ENCODE measurements at regions not wholly inside any gene's neighbourhood (a gene's known extent, or its start where the extent isn't known, plus 50 kb on each side); places are given as distances from the start of the nearest gene placed in this dataset.

DNA sequence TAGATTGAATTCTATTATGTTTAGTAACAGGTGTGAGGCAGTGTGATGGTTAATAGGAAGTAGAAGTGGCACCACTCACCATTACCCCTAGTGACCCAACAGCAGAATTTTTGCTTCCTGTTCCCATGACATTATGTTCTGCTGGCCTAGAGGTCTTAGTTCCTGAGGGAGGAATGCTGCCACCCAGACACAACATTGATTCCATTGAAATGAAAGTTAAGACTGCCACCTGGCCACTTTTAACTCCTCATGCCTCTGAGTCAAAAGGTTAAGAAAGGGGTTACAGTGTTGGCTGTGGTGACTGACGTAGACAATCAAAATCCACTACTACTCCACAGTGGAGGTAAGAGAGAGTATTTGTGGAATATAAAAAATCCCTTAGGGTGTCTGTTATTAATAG is 218.9 kb upstream of the NMUR2 start:
- peaks cover 41% of the 10 kb centered on the region for H3K4me1 Mint-ChIP-seq
- H3K9me3 Mint-ChIP-seq, result no peaks in the 10 kb centered on the region
- no peaks in the 10 kb centered on the region for H3K36me3 Mint-ChIP-seq (ENCODE audit: low read depth)
- H3K27ac Mint-ChIP-seq, result no peak overlapping the region
- TF ChIP-seq, protein P1, sequence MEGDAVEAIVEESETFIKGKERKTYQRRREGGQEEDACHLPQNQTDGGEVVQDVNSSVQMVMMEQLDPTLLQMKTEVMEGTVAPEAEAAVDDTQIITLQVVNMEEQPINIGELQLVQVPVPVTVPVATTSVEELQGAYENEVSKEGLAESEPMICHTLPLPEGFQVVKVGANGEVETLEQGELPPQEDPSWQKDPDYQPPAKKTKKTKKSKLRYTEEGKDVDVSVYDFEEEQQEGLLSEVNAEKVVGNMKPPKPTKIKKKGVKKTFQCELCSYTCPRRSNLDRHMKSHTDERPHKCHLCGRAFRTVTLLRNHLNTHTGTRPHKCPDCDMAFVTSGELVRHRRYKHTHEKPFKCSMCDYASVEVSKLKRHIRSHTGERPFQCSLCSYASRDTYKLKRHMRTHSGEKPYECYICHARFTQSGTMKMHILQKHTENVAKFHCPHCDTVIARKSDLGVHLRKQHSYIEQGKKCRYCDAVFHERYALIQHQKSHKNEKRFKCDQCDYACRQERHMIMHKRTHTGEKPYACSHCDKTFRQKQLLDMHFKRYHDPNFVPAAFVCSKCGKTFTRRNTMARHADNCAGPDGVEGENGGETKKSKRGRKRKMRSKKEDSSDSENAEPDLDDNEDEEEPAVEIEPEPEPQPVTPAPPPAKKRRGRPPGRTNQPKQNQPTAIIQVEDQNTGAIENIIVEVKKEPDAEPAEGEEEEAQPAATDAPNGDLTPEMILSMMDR (IDR thresholded peaks at IDR 0.05), result no peak
- no peaks in the 10 kb centered on the region for H3K27me3 Mint-ChIP-seq (ENCODE audit: low read depth, poor library complexity)
- no peak overlapping the region for H3K4me3 Mint-ChIP-seq
- DNase-seq, result no peak

- Mint-ChIP-seq H3K9me3 (no peaks in the 10 kb centered on the region), H3K4me3 (no peak overlapping the region), H3K27me3 (ENCODE audit: low read depth, poor library complexity) (peaks cover 3% of the 10 kb centered on the region), H3K27ac (no peak overlapping the region), H3K36me3 (ENCODE audit: low read depth) (no peaks in the 10 kb centered on the region), H3K4me1 (peaks cover 39% of the 10 kb centered on the region)
- no peak for DNase-seq
- TF ChIP-seq, protein P1 (IDR thresholded peaks at IDR 0.05), result no peak
Observed at GRCh38 chr5:152625696-152626095, 220.6 kb upstream of the NMUR2 start.

DNA sequence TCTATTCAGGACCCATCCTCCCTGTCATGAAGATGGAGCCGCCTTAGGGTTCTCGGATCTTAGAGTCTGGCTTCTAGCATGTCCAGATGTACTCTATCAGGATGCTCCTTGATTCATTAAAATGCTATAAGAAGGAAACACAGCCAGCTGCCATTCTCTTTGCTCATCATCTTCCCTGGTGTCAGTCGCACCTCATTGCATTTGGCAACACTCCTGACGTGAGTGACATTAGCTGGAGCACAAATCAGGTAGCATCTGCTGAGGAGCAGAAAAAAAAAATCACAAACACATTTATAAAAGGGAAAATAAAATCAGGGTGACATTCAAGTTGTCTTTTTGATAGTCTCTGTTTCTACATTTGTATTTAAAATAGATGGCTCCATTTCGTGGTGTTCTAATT is 226.1 kb upstream of the NMUR2 start:
- no peak overlapping the region for H3K4me3 Mint-ChIP-seq
- H3K27me3 Mint-ChIP-seq (ENCODE audit: low read depth, poor library complexity), result peaks cover 3% of the 10 kb centered on the region
- TF ChIP-seq, protein P1 (IDR thresholded peaks at IDR 0.05), result no peak
- H3K36me3 Mint-ChIP-seq (ENCODE audit: low read depth), result no peaks in the 10 kb centered on the region
- peaks cover 23% of the 10 kb centered on the region for H3K4me1 Mint-ChIP-seq
- no peak for DNase-seq
- no peaks in the 10 kb centered on the region for H3K9me3 Mint-ChIP-seq
- H3K27ac Mint-ChIP-seq, result no peak overlapping the region

- peaks cover 18% of the 10 kb centered on the region for H3K4me1 Mint-ChIP-seq
Observed at GRCh38 chr5:152632360-152632759, 227.3 kb upstream of the NMUR2 start.

GRCh38 chr5:152634586-152634985 is 229.5 kb upstream of the NMUR2 start:
- TF ChIP-seq, protein P1 (IDR thresholded peaks at IDR 0.05), result no peak
- H3K27ac Mint-ChIP-seq, result no peak overlapping the region
- no peaks in the 10 kb centered on the region for H3K9me3 Mint-ChIP-seq
- H3K36me3 Mint-ChIP-seq (ENCODE audit: low read depth), result no peaks in the 10 kb centered on the region
- peak; percentile 21 for DNase-seq
- H3K4me3 Mint-ChIP-seq, result no peak overlapping the region
- no peaks in the 10 kb centered on the region for H3K27me3 Mint-ChIP-seq (ENCODE audit: low read depth, poor library complexity)
- H3K4me1 Mint-ChIP-seq, result peaks cover 18% of the 10 kb centered on the region

More at GRCh38 chr5:152632360-152632759, 227.3 kb upstream of the NMUR2 start:
- H3K9me3 Mint-ChIP-seq, result no peaks in the 10 kb centered on the region
- no peak overlapping the region for H3K27ac Mint-ChIP-seq
- no peak for DNase-seq
- TF ChIP-seq, protein P1 (IDR thresholded peaks at IDR 0.05), result no peak
- peaks cover 3% of the 10 kb centered on the region for H3K27me3 Mint-ChIP-seq (ENCODE audit: low read depth, poor library complexity)
- H3K4me3 Mint-ChIP-seq, result no peak overlapping the region
- H3K36me3 Mint-ChIP-seq (ENCODE audit: low read depth), result no peaks in the 10 kb centered on the region

DNA sequence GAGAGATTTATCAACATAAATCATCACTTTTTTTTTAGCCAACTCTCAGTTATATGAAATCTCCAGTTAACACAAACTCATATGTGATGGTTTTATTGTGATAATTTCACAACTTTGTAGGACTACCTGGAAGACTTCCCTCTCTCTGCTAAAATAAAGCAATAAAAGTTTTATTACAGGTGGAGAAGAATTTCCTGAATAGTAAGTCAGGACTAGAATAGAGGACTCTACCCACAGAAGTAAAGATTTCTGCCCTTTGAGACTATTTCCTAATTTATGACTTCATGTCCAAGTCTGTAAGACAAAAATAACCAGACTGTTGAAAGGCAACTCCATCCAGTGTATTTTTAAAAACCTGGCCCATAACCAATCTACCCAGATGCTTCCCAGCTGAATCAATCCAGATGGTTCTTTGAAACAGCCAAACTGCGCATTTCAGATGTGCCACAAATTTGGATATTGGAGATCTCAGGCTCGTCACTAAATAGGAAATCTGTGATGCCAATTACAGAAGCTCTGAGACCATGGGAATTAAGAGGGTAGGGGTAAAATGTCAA is 234.0 kb upstream of the NMUR2 start:
- no peak for DNase-seq
- no peaks in the 10 kb centered on the region for H3K9me3 Mint-ChIP-seq

More for the DNA sequence above, 234.0 kb upstream of the NMUR2 start:
- no peaks in the 10 kb centered on the region for H3K36me3 Mint-ChIP-seq (ENCODE audit: low read depth)
- no peak overlapping the region for H3K27ac Mint-ChIP-seq
- H3K4me1 Mint-ChIP-seq, result peaks cover 17% of the 10 kb centered on the region
- TF ChIP-seq, protein P1 (IDR thresholded peaks at IDR 0.05), result no peak
- H3K27me3 Mint-ChIP-seq (ENCODE audit: low read depth, poor library complexity), result no peaks in the 10 kb centered on the region
- no peak overlapping the region for H3K4me3 Mint-ChIP-seq

Data from nephron progenitor cell (in vitro differentiated cells).